ENCODE measurements at regions not wholly inside any gene's neighbourhood (a gene's known extent, or its start where the extent isn't known, plus 50 kb on each side); places are given as distances from the start of the nearest gene placed in this dataset.
"Not testable (repeated sequence)": the region's sequence is repeated elsewhere in the genome, so short reads cannot be mapped to it uniquely, and the experiment has no call there.

DNA sequence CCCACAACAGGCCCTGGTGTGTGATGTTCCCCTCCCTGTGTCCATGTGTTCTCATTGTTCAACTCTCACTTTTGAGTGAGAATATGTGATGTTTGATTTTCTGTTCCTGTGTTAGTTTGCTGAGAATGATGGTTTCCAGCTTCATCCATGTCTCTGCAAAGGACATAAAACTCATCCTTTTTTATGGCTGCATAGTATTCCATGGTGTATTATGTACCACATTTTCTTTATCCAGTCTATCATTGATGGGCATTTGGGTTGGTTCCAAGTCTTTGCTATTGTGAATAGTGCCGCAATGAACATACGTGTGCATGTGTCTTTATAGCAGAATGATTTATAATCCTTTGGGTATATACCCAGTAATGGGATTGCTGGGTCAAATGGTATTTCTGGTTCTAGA, 59.4 kb downstream of the SHOC1 start:
- H3K27ac ChIP-seq (ENCODE audit: extremely low read depth, low read depth, low read length); H3K4me3 ChIP-seq (ENCODE audit: low read depth, low read length); H3K9me3 ChIP-seq (ENCODE audit: control insufficient read depth, insufficient read depth, low read depth, low read length); CTCF ChIA-PET; H3K4me1 ChIP-seq (ENCODE audit: control insufficient read depth, insufficient read depth, low read length); H3K36me3 ChIP-seq (ENCODE audit: control insufficient read depth in 2 of 2, insufficient read depth in 1 of 2, low read length in 2 of 2); POLR2A ChIA-PET: not testable (repeated sequence)
- TF ChIP-seq ZNF146 (tag by site-specific recombination; IDR thresholded peaks at IDR 0.05) = peak; percentile 60

DNA sequence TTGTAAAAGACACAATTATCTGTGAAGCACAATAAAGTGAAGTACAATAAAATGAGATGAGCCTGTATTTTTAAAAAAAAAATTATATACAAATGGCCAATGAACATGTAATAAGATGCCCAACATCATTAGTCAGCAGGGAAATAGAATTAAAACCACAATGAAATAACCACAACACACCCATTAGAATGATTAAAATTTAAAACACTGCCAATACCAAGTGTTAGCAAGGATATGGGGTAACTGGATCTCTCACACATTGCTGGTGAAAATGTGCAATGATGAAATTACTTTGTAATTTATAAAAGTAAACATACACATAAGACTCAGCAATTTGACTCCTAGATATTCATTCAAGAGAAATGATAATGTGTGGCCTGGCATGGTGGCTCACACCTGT, 62.8 kb downstream of the SHOC1 start:
- no peak overlapping the region for H3K4me3 ChIP-seq (ENCODE audit: low read depth, low read length)
- no peaks in the 10 kb centered on the region for H3K4me1 ChIP-seq (ENCODE audit: control insufficient read depth, insufficient read depth, low read length)
- TF ChIP-seq IKZF3 (tag by site-specific recombination; IDR thresholded peaks at IDR 0.05) = no peak
- no peak for TF ChIP-seq KLF17 (tag by site-specific recombination; IDR thresholded peaks at IDR 0.05)
- TF ChIP-seq ZNF514 (tag by site-specific recombination; IDR thresholded peaks at IDR 0.05) = no peak
- TF ChIP-seq, protein P1, sequence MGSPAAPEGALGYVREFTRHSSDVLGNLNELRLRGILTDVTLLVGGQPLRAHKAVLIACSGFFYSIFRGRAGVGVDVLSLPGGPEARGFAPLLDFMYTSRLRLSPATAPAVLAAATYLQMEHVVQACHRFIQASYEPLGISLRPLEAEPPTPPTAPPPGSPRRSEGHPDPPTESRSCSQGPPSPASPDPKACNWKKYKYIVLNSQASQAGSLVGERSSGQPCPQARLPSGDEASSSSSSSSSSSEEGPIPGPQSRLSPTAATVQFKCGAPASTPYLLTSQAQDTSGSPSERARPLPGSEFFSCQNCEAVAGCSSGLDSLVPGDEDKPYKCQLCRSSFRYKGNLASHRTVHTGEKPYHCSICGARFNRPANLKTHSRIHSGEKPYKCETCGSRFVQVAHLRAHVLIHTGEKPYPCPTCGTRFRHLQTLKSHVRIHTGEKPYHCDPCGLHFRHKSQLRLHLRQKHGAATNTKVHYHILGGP (tag by site-specific recombination; IDR thresholded peaks at IDR 0.05) = no peak
- no peak for TF ChIP-seq ZIC2 (tag by site-specific recombination; IDR thresholded peaks at IDR 0.05)
- no peak for TF ChIP-seq ZNF621 (tag by site-specific recombination; IDR thresholded peaks at IDR 0.05)
- TF ChIP-seq SP3 (tag by site-specific recombination; IDR thresholded peaks at IDR 0.05) = no peak
- no peak for TF ChIP-seq ZBTB26 (tag by site-specific recombination; optimal IDR thresholded peaks at IDR 0.05)
- no peak for TF ChIP-seq ZNF248 (tag by site-specific recombination; IDR thresholded peaks at IDR 0.05)
- TF ChIP-seq ZBTB6 (tag by site-specific recombination; IDR thresholded peaks at IDR 0.05) = no peak
- no peak for TF ChIP-seq OVOL3 (tag by site-specific recombination; IDR thresholded peaks at IDR 0.05)
- TF ChIP-seq ZNF16 (tag by site-specific recombination; IDR thresholded peaks at IDR 0.05; ENCODE audit: low read depth) = no peak
- TF ChIP-seq, protein P2, sequence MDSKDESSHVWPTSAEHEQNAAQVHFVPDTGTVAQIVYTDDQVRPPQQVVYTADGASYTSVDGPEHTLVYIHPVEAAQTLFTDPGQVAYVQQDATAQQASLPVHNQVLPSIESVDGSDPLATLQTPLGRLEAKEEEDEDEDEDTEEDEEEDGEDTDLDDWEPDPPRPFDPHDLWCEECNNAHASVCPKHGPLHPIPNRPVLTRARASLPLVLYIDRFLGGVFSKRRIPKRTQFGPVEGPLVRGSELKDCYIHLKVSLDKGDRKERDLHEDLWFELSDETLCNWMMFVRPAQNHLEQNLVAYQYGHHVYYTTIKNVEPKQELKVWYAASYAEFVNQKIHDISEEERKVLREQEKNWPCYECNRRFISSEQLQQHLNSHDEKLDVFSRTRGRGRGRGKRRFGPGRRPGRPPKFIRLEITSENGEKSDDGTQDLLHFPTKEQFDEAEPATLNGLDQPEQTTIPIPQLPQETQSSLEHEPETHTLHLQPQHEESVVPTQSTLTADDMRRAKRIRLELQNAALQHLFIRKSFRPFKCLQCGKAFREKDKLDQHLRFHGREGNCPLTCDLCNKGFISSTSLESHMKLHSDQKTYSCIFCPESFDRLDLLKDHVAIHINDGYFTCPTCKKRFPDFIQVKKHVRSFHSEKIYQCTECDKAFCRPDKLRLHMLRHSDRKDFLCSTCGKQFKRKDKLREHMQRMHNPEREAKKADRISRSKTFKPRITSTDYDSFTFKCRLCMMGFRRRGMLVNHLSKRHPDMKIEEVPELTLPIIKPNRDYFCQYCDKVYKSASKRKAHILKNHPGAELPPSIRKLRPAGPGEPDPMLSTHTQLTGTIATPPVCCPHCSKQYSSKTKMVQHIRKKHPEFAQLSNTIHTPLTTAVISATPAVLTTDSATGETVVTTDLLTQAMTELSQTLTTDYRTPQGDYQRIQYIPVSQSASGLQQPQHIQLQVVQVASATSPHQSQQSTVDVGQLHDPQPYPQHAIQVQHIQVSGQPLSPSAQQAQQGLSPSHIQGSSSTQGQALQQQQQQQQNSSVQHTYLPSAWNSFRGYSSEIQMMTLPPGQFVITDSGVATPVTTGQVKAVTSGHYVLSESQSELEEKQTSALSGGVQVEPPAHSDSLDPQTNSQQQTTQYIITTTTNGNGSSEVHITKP (tag by site-specific recombination; IDR thresholded peaks at IDR 0.05) = no peak
- no peak for TF ChIP-seq ZNF623 (tag by site-specific recombination; IDR thresholded peaks at IDR 0.05)
- TF ChIP-seq MZF1 (tag by site-specific recombination; IDR thresholded peaks at IDR 0.05; ENCODE audit: borderline replicate concordance) = no peak
- ChIA-PET POLR2A (no interaction called here), CTCF (no interaction called here)
- no peaks in the 10 kb centered on the region; a peak in 1 of 3 replicates for H3K36me3 ChIP-seq (ENCODE audit: control insufficient read depth in 2 of 2, insufficient read depth in 1 of 2, low read length in 2 of 2)
- no peak overlapping the region for H3K27ac ChIP-seq (ENCODE audit: extremely low read depth, low read depth, low read length)
- no peaks in the 10 kb centered on the region for H3K9me3 ChIP-seq (ENCODE audit: control insufficient read depth, insufficient read depth, low read depth, low read length)

All from HEK293 (cell line).